ENCODE measurements at regions not wholly inside any gene's neighbourhood (a gene's known extent, or its start where the extent isn't known, plus 50 kb on each side); places are given as distances from the start of the nearest gene placed in this dataset.

- DNase-seq (ENCODE audit: low spot score), result no peak
- Mint-ChIP-seq H3K4me1 (ENCODE audit: unreplicated experiment) (no peaks in the 10 kb centered on the region), H3K4me3 (ENCODE audit: unreplicated experiment) (no peak overlapping the region)
Observed at GRCh38 chr1:213714645-213715044, 273.1 kb upstream of the PROX1 start.

GRCh38 chr1:213715182-213715581 lies 272.6 kb upstream of the PROX1 start:
- peaks cover 1% of the 10 kb centered on the region for H3K27me3 Mint-ChIP-seq (ENCODE audit: unreplicated experiment)
- no peaks in the 10 kb centered on the region for H3K9me3 Mint-ChIP-seq (ENCODE audit: unreplicated experiment)
- TF ChIP-seq CTCF (IDR thresholded peaks at IDR 0.05; ENCODE audit: unreplicated experiment), result no peak
- no peak for DNase-seq (ENCODE audit: low spot score)
- H3K36me3 Mint-ChIP-seq (ENCODE audit: low read depth, unreplicated experiment), result no peaks in the 10 kb centered on the region
- no peak overlapping the region for H3K4me3 Mint-ChIP-seq (ENCODE audit: unreplicated experiment)
- H3K27ac Mint-ChIP-seq (ENCODE audit: unreplicated experiment), result no peak overlapping the region
- H3K4me1 Mint-ChIP-seq (ENCODE audit: unreplicated experiment), result no peaks in the 10 kb centered on the region

More at GRCh38 chr1:213714645-213715044, 273.1 kb upstream of the PROX1 start:
- Mint-ChIP-seq H3K9me3 (ENCODE audit: unreplicated experiment) (no peaks in the 10 kb centered on the region), H3K27me3 (ENCODE audit: unreplicated experiment) (peaks cover 1% of the 10 kb centered on the region), H3K36me3 (ENCODE audit: low read depth, unreplicated experiment) (no peaks in the 10 kb centered on the region), H3K27ac (ENCODE audit: unreplicated experiment) (no peak overlapping the region)
- no peak for TF ChIP-seq CTCF (IDR thresholded peaks at IDR 0.05; ENCODE audit: unreplicated experiment)

GRCh38 chr1:213719462-213719861 lies 268.3 kb upstream of the PROX1 start:
- no peak for DNase-seq (ENCODE audit: low spot score)
- H3K9me3 Mint-ChIP-seq (ENCODE audit: unreplicated experiment), result no peaks in the 10 kb centered on the region
- H3K27me3 Mint-ChIP-seq (ENCODE audit: unreplicated experiment), result no peaks in the 10 kb centered on the region
- H3K27ac Mint-ChIP-seq (ENCODE audit: unreplicated experiment), result no peak overlapping the region
- no peak overlapping the region for H3K4me3 Mint-ChIP-seq (ENCODE audit: unreplicated experiment)
- H3K36me3 Mint-ChIP-seq (ENCODE audit: low read depth, unreplicated experiment), result no peaks in the 10 kb centered on the region
- TF ChIP-seq CTCF (IDR thresholded peaks at IDR 0.05; ENCODE audit: unreplicated experiment), result no peak
- peaks cover 7% of the 10 kb centered on the region for H3K4me1 Mint-ChIP-seq (ENCODE audit: unreplicated experiment)

GRCh38 chr1:213720032-213720431 lies 267.7 kb upstream of the PROX1 start:
- H3K4me1 Mint-ChIP-seq (ENCODE audit: unreplicated experiment), result peaks cover 7% of the 10 kb centered on the region
- no peak for DNase-seq (ENCODE audit: low spot score)
- no peak overlapping the region for H3K4me3 Mint-ChIP-seq (ENCODE audit: unreplicated experiment)
- no peak overlapping the region for H3K27ac Mint-ChIP-seq (ENCODE audit: unreplicated experiment)
- no peaks in the 10 kb centered on the region for H3K27me3 Mint-ChIP-seq (ENCODE audit: unreplicated experiment)
- H3K9me3 Mint-ChIP-seq (ENCODE audit: unreplicated experiment), result no peaks in the 10 kb centered on the region
- no peaks in the 10 kb centered on the region for H3K36me3 Mint-ChIP-seq (ENCODE audit: low read depth, unreplicated experiment)
- no peak for TF ChIP-seq CTCF (IDR thresholded peaks at IDR 0.05; ENCODE audit: unreplicated experiment)

- TF ChIP-seq CTCF (IDR thresholded peaks at IDR 0.05; ENCODE audit: unreplicated experiment), result no peak
- Mint-ChIP-seq H3K4me3 (ENCODE audit: unreplicated experiment) (no peak overlapping the region), H3K36me3 (ENCODE audit: low read depth, unreplicated experiment) (no peaks in the 10 kb centered on the region), H3K27me3 (ENCODE audit: unreplicated experiment) (no peaks in the 10 kb centered on the region), H3K4me1 (ENCODE audit: unreplicated experiment) (peaks cover 22% of the 10 kb centered on the region), H3K27ac (ENCODE audit: unreplicated experiment) (no peak overlapping the region), H3K9me3 (ENCODE audit: unreplicated experiment) (no peaks in the 10 kb centered on the region)
- no peak for DNase-seq (ENCODE audit: low spot score)
Observed at GRCh38 chr1:213723187-213723586, 264.6 kb upstream of the PROX1 start.

All from endothelial cell (in vitro differentiated cells).